ENCODE measurements at regions not wholly inside any gene's neighbourhood (a gene's known extent, or its start where the extent isn't known, plus 50 kb on each side); places are given as distances from the start of the nearest gene placed in this dataset.

GRCh38 chr6:134631398-134631924 lies 313.5 kb upstream of the SGK1 start:
- H3K4me1 ChIP-seq (ENCODE audit: control insufficient read depth, insufficient read depth, low read length), result peaks cover 3% of the 10 kb centered on the region
- H3K4me3 ChIP-seq (ENCODE audit: insufficient read depth, low read depth, low read length), result no peak overlapping the region
- H3K36me3 ChIP-seq (ENCODE audit: control insufficient read depth, insufficient read depth, low read length), result no peaks in the 10 kb centered on the region
- no peaks in the 10 kb centered on the region for H3K27me3 ChIP-seq (ENCODE audit: control insufficient read depth, insufficient read depth, low read length, poor library complexity, severe bottlenecking)
- WGBS, 2 experiments, result 83% methylated on average over 1 of the region's 1 CpG; no CpG with 5 or more reads in 1 of the 2 experiments
- H3K27ac ChIP-seq (ENCODE audit: insufficient read depth, low read depth, low read length, poor library complexity, severe bottlenecking), result no peak overlapping the region
- H3K9me3 ChIP-seq (ENCODE audit: control insufficient read depth, low read length), result no peaks in the 10 kb centered on the region

- Histone ChIP-seq H3K36me3 (ENCODE audit: control insufficient read depth, insufficient read depth, low read length) (no peaks in the 10 kb centered on the region), H3K4me3 (ENCODE audit: insufficient read depth, low read depth, low read length) (no peak overlapping the region), H3K27me3 (ENCODE audit: control insufficient read depth, insufficient read depth, low read length, poor library complexity, severe bottlenecking) (no peaks in the 10 kb centered on the region), H3K27ac (ENCODE audit: insufficient read depth, low read depth, low read length, poor library complexity, severe bottlenecking) (no peak overlapping the region), H3K9me3 (ENCODE audit: control insufficient read depth, low read length) (no peaks in the 10 kb centered on the region), H3K4me1 (ENCODE audit: control insufficient read depth, insufficient read depth, low read length) (no peaks in the 10 kb centered on the region)
- WGBS, 2 experiments, result 93% methylated on average over 10 of the region's 10 CpGs
Observed at GRCh38 chr6:134630508-134631121, 312.7 kb upstream of the SGK1 start.

GRCh38 chr6:134628154-134628553 lies 310.2 kb upstream of the SGK1 start:
- 83 to 93% methylated on average over 2 of the region's 2 CpGs for WGBS, 2 experiments
- no peak overlapping the region for H3K27ac ChIP-seq (ENCODE audit: insufficient read depth, low read depth, low read length, poor library complexity, severe bottlenecking)
- H3K4me3 ChIP-seq (ENCODE audit: insufficient read depth, low read depth, low read length), result no peak overlapping the region
- H3K4me1 ChIP-seq (ENCODE audit: control insufficient read depth, insufficient read depth, low read length), result peaks cover 3% of the 10 kb centered on the region
- H3K27me3 ChIP-seq (ENCODE audit: control insufficient read depth, insufficient read depth, low read length, poor library complexity, severe bottlenecking), result no peaks in the 10 kb centered on the region
- H3K36me3 ChIP-seq (ENCODE audit: control insufficient read depth, insufficient read depth, low read length), result no peaks in the 10 kb centered on the region
- no peaks in the 10 kb centered on the region for H3K9me3 ChIP-seq (ENCODE audit: control insufficient read depth, low read length)

- Histone ChIP-seq H3K4me1 (ENCODE audit: control insufficient read depth, insufficient read depth, low read length) (peaks cover 6% of the 10 kb centered on the region), H3K27ac (ENCODE audit: insufficient read depth, low read depth, low read length, poor library complexity, severe bottlenecking) (no peak overlapping the region), H3K36me3 (ENCODE audit: control insufficient read depth, insufficient read depth, low read length) (no peaks in the 10 kb centered on the region), H3K4me3 (ENCODE audit: insufficient read depth, low read depth, low read length) (no peak overlapping the region), H3K27me3 (ENCODE audit: control insufficient read depth, insufficient read depth, low read length, poor library complexity, severe bottlenecking) (no peaks in the 10 kb centered on the region), H3K9me3 (ENCODE audit: control insufficient read depth, low read length) (no peaks in the 10 kb centered on the region)
- WGBS, 2 experiments, result 97 to 100% methylated on average over 1 to 4 of the region's 4 CpGs
Observed at GRCh38 chr6:134627707-134628106, 309.8 kb upstream of the SGK1 start.

GRCh38 chr6:134626589-134626988 lies 308.7 kb upstream of the SGK1 start:
- Histone ChIP-seq H3K27me3 (ENCODE audit: control insufficient read depth, insufficient read depth, low read length, poor library complexity, severe bottlenecking) (no peaks in the 10 kb centered on the region), H3K4me3 (ENCODE audit: insufficient read depth, low read depth, low read length) (no peak overlapping the region), H3K36me3 (ENCODE audit: control insufficient read depth, insufficient read depth, low read length) (no peaks in the 10 kb centered on the region), H3K9me3 (ENCODE audit: control insufficient read depth, low read length) (no peaks in the 10 kb centered on the region), H3K4me1 (ENCODE audit: control insufficient read depth, insufficient read depth, low read length) (peaks cover 8% of the 10 kb centered on the region), H3K27ac (ENCODE audit: insufficient read depth, low read depth, low read length, poor library complexity, severe bottlenecking) (no peak overlapping the region)
- 90 to 91% methylated on average over 2 of the region's 2 CpGs for WGBS, 2 experiments

- peaks cover 8% of the 10 kb centered on the region for H3K4me1 ChIP-seq (ENCODE audit: control insufficient read depth, insufficient read depth, low read length)
- H3K4me3 ChIP-seq (ENCODE audit: insufficient read depth, low read depth, low read length), result no peak overlapping the region
- H3K9me3 ChIP-seq (ENCODE audit: control insufficient read depth, low read length), result no peaks in the 10 kb centered on the region
- H3K27ac ChIP-seq (ENCODE audit: insufficient read depth, low read depth, low read length, poor library complexity, severe bottlenecking), result no peak overlapping the region
- H3K27me3 ChIP-seq (ENCODE audit: control insufficient read depth, insufficient read depth, low read length, poor library complexity, severe bottlenecking), result no peaks in the 10 kb centered on the region
- H3K36me3 ChIP-seq (ENCODE audit: control insufficient read depth, insufficient read depth, low read length), result no peaks in the 10 kb centered on the region
- WGBS, 2 experiments, result 75 to 85% methylated on average over 2 of the region's 2 CpGs
Observed at GRCh38 chr6:134626086-134626485, 308.2 kb upstream of the SGK1 start.

- Histone ChIP-seq H3K4me3 (ENCODE audit: insufficient read depth, low read depth, low read length) (no peak overlapping the region), H3K27ac (ENCODE audit: insufficient read depth, low read depth, low read length, poor library complexity, severe bottlenecking) (no peak overlapping the region)
- WGBS, 2 experiments, result 92 to 98% methylated on average over 5 to 6 of the region's 6 CpGs
Observed at GRCh38 chr6:134624781-134625180, 306.9 kb upstream of the SGK1 start.

GRCh38 chr6:134623401-134623800 lies 305.5 kb upstream of the SGK1 start:
- Histone ChIP-seq H3K36me3 (ENCODE audit: control insufficient read depth, insufficient read depth, low read length) (no peaks in the 10 kb centered on the region), H3K9me3 (ENCODE audit: control insufficient read depth, low read length) (no peaks in the 10 kb centered on the region), H3K4me3 (ENCODE audit: insufficient read depth, low read depth, low read length) (no peak overlapping the region), H3K27me3 (ENCODE audit: control insufficient read depth, insufficient read depth, low read length, poor library complexity, severe bottlenecking) (no peaks in the 10 kb centered on the region), H3K4me1 (ENCODE audit: control insufficient read depth, insufficient read depth, low read length) (peaks cover 8% of the 10 kb centered on the region), H3K27ac (ENCODE audit: insufficient read depth, low read depth, low read length, poor library complexity, severe bottlenecking) (no peak overlapping the region)
- 93 to 95% methylated on average over 5 of the region's 5 CpGs for WGBS, 2 experiments

More at GRCh38 chr6:134624781-134625180, 306.9 kb upstream of the SGK1 start:
- no peaks in the 10 kb centered on the region for H3K36me3 ChIP-seq (ENCODE audit: control insufficient read depth, insufficient read depth, low read length)
- no peaks in the 10 kb centered on the region for H3K27me3 ChIP-seq (ENCODE audit: control insufficient read depth, insufficient read depth, low read length, poor library complexity, severe bottlenecking)
- peaks cover 8% of the 10 kb centered on the region for H3K4me1 ChIP-seq (ENCODE audit: control insufficient read depth, insufficient read depth, low read length)
- H3K9me3 ChIP-seq (ENCODE audit: control insufficient read depth, low read length), result no peaks in the 10 kb centered on the region

- 62 to 65% methylated on average over 4 of the region's 4 CpGs for WGBS, 2 experiments
- Histone ChIP-seq H3K36me3 (ENCODE audit: control insufficient read depth, insufficient read depth, low read length) (no peaks in the 10 kb centered on the region), H3K4me3 (ENCODE audit: insufficient read depth, low read depth, low read length) (no peak overlapping the region), H3K27me3 (ENCODE audit: control insufficient read depth, insufficient read depth, low read length, poor library complexity, severe bottlenecking) (no peaks in the 10 kb centered on the region), H3K9me3 (ENCODE audit: control insufficient read depth, low read length) (no peaks in the 10 kb centered on the region), H3K4me1 (ENCODE audit: control insufficient read depth, insufficient read depth, low read length) (peaks cover 8% of the 10 kb centered on the region), H3K27ac (ENCODE audit: insufficient read depth, low read depth, low read length, poor library complexity, severe bottlenecking) (no peak overlapping the region)
Observed at GRCh38 chr6:134622382-134623173, 304.7 kb upstream of the SGK1 start.

- Histone ChIP-seq H3K4me1 (ENCODE audit: control insufficient read depth, insufficient read depth, low read length) (peaks cover 8% of the 10 kb centered on the region), H3K27ac (ENCODE audit: insufficient read depth, low read depth, low read length, poor library complexity, severe bottlenecking) (no peak overlapping the region), H3K4me3 (ENCODE audit: insufficient read depth, low read depth, low read length) (no peak overlapping the region), H3K27me3 (ENCODE audit: control insufficient read depth, insufficient read depth, low read length, poor library complexity, severe bottlenecking) (no peaks in the 10 kb centered on the region), H3K9me3 (ENCODE audit: control insufficient read depth, low read length) (no peaks in the 10 kb centered on the region), H3K36me3 (ENCODE audit: control insufficient read depth, insufficient read depth, low read length) (no peaks in the 10 kb centered on the region)
Observed at GRCh38 chr6:134621858-134622257, 303.9 kb upstream of the SGK1 start.

Data from ectodermal cell (in vitro differentiated cells).